Small intestine (tissue), 7 donors: ENCODE measurements at regions not wholly inside any gene's neighbourhood (a gene's known extent, or its start where the extent isn't known, plus 50 kb on each side); places are given as distances from the start of the nearest gene placed in this dataset.

Source experiments
- DNase-seq, 2 donors: peaks; one replicate each; pipeline versions ENCODE4 v3.0.0 to v3.0.0-alpha.2; 2013
- FAIRE-seq: peaks from 2 replicates; lab custom pipeline; 2012; peaks lifted over from hg19 to GRCh38; lab: Jason Lieb, UNC
- H3K27ac ChIP-seq, 3 donors: one replicate each; pipeline ENCODE4 v1.5.1; 2013; ENCODE audit warnings: low read length in 2 of 3, mild to moderate bottlenecking in 2 of 3, control low read depth in 1 of 3, inconsistent platforms in 1 of 3, low read depth in 1 of 3, moderate library complexity in 1 of 3
- H3K27me3 ChIP-seq, 3 donors: one replicate each; pipeline ENCODE4 v1.6.1; 2013; ENCODE audit warnings: low read length in 3 of 3, inconsistent platforms in 1 of 3; ENCODE audit not compliant: control insufficient read depth in 3 of 3, insufficient read depth in 3 of 3
- H3K36me3 ChIP-seq, 3 donors: one replicate each; pipeline ENCODE4 v1.6.1; 2013; ENCODE audit warnings: low read length in 3 of 3, inconsistent platforms in 1 of 3, low read depth in 1 of 3, mild to moderate bottlenecking in 1 of 3, moderate library complexity in 1 of 3; ENCODE audit not compliant: control insufficient read depth in 3 of 3, insufficient read depth in 2 of 3
- H3K4me1 ChIP-seq, 3 donors: one replicate each; pipeline ENCODE4 v1.6.1; 2013; ENCODE audit warnings: low read length in 2 of 3, inconsistent platforms in 1 of 3, low read depth in 1 of 3, mild to moderate bottlenecking in 1 of 3, moderate library complexity in 1 of 3; ENCODE audit not compliant: control insufficient read depth in 3 of 3, insufficient read depth in 2 of 3
- H3K4me3 ChIP-seq, 3 donors: one replicate each; pipeline ENCODE4 v1.5.1; 2013; ENCODE audit warnings: low read length in 3 of 3, control low read depth in 1 of 3, inconsistent platforms in 1 of 3, low read depth in 1 of 3, mild to moderate bottlenecking in 1 of 3, moderate library complexity in 1 of 3
- H3K9me3 ChIP-seq, 2 donors: one replicate each; pipeline ENCODE4 v1.6.1; 2013; ENCODE audit warnings: low read depth in 1 of 2, low read length in 1 of 2; ENCODE audit not compliant: control insufficient read depth in 2 of 2, insufficient read depth in 1 of 2
- WGBS, 3 donors: extraction: QIAGEN DNeasy Blood & Tissue Kit; methylation state at CpG; one replicate each; pipeline ENCODE4 v1.1.7; 2013; 5-methylcytosine and 5-hydroxymethylcytosine counted together
- donor health status: healthy with polysubstance abuse.
- donor health status: control.
- donor health status: control.
- donor health status: Bipolar disorder and iron deficiency.
- donor health status: healthy.

- Histone ChIP-seq H3K4me3 (no peak overlapping the region), H3K4me1 (no peaks in the 10 kb centered on the region), H3K9me3 (peaks cover 0 to 17% of the 10 kb centered on the region in 2 donors), H3K27ac (peak overlapping the region in 2 of 3 donors; percentile 30 to 52), H3K27me3 (no peaks in the 10 kb centered on the region), H3K36me3 (no peaks in the 10 kb centered on the region)
- FAIRE-seq: no peak
- DNase-seq: no peak
- 56 to 60% (median 58%) methylated on average over 1 of the region's 1 CpG for WGBS, 3 donors
These were observed 291.0 kb upstream of the TNRC6C start for GRCh38 chr17:77667478-77667877.

GRCh38 chr17:77668518-77668917 is 290.0 kb upstream of the TNRC6C start:
- peaks cover 0 to 9% of the 10 kb centered on the region in 2 donors for H3K9me3 ChIP-seq

GRCh38 chr17:77670173-77670572 is 288.3 kb upstream of the TNRC6C start:
- Histone ChIP-seq H3K9me3 (peaks cover 0 to 6% of the 10 kb centered on the region in 2 donors), H3K4me3 (no peak overlapping the region), H3K27me3 (no peaks in the 10 kb centered on the region), H3K36me3 (no peaks in the 10 kb centered on the region), H3K4me1 (no peaks in the 10 kb centered on the region), H3K27ac (no peak overlapping the region)
- 86 to 97% (median 92%) methylated on average over 2 of the region's 2 CpGs for WGBS, 3 donors
- DNase-seq (no peak), FAIRE-seq (no peak)

More at GRCh38 chr17:77668518-77668917, 290.0 kb upstream of the TNRC6C start:
- Histone ChIP-seq H3K4me3 (no peak overlapping the region), H3K27me3 (no peaks in the 10 kb centered on the region), H3K4me1 (no peaks in the 10 kb centered on the region), H3K36me3 (no peaks in the 10 kb centered on the region), H3K27ac (no peak overlapping the region)
- WGBS, 3 donors: 58 to 90% (median 85%) methylated on average over 2 of the region's 2 CpGs
- DNase-seq: no peak
- FAIRE-seq: no peak

GRCh38 chr17:77674358-77674757 is 284.1 kb upstream of the TNRC6C start:
- Histone ChIP-seq H3K27me3 (peaks cover 0 to 21% (median 2%) of the 10 kb centered on the region in 3 donors), H3K36me3 (no peaks in the 10 kb centered on the region), H3K4me3 (no peak overlapping the region), H3K27ac (no peak overlapping the region), H3K9me3 (no peaks in the 10 kb centered on the region), H3K4me1 (no peaks in the 10 kb centered on the region)
- 83 to 86% (median 84%) methylated on average over 11 of the region's 11 CpGs for WGBS, 3 donors
- no peak for DNase-seq
- no peak for FAIRE-seq

GRCh38 chr17:77675411-77675810 is 283.1 kb upstream of the TNRC6C start:
- no peak overlapping the region for H3K27ac ChIP-seq
- H3K36me3 ChIP-seq: no peaks in the 10 kb centered on the region
- 87 to 91% (median 88%) methylated on average over 8 of the region's 8 CpGs for WGBS, 3 donors
- H3K4me3 ChIP-seq: no peak overlapping the region
- H3K4me1 ChIP-seq: no peaks in the 10 kb centered on the region
- FAIRE-seq: no peak
- H3K27me3 ChIP-seq: peaks cover 0 to 21% (median 2%) of the 10 kb centered on the region in 3 donors
- H3K9me3 ChIP-seq: no peaks in the 10 kb centered on the region
- no peak for DNase-seq

- Histone ChIP-seq H3K27me3 (peaks cover 0 to 21% (median 2%) of the 10 kb centered on the region in 3 donors), H3K4me3 (no peak overlapping the region), H3K27ac (no peak overlapping the region), H3K4me1 (no peaks in the 10 kb centered on the region), H3K36me3 (no peaks in the 10 kb centered on the region), H3K9me3 (no peaks in the 10 kb centered on the region)
- 49 to 62% (median 57%) methylated on average over 5 of the region's 5 CpGs for WGBS, 3 donors
- DNase-seq (no peak), FAIRE-seq (no peak)
These were observed 282.7 kb upstream of the TNRC6C start for GRCh38 chr17:77675816-77676215.

GRCh38 chr17:77676237-77676661 is 282.3 kb upstream of the TNRC6C start:
- no peaks in the 10 kb centered on the region for H3K36me3 ChIP-seq
- DNase-seq (no peak), FAIRE-seq (no peak)
- WGBS, 3 donors: 48 to 56% (median 55%) methylated on average over 23 of the region's 23 CpGs
- H3K4me3 ChIP-seq: no peak overlapping the region
- H3K9me3 ChIP-seq: no peaks in the 10 kb centered on the region
- H3K27me3 ChIP-seq: peaks cover 0 to 21% (median 2%) of the 10 kb centered on the region in 3 donors
- no peak overlapping the region for H3K27ac ChIP-seq
- no peaks in the 10 kb centered on the region for H3K4me1 ChIP-seq

- no peak for FAIRE-seq
- WGBS, 3 donors: 65 to 80% (median 79%) methylated on average over 4 of the region's 4 CpGs
- H3K4me3 ChIP-seq: no peak overlapping the region
These were observed 281.3 kb upstream of the TNRC6C start for GRCh38 chr17:77677211-77677610.

GRCh38 chr17:77677630-77678029 is 280.9 kb upstream of the TNRC6C start:
- DNase-seq (no peak), FAIRE-seq (no peak)
- H3K9me3 ChIP-seq: no peaks in the 10 kb centered on the region
- no peak overlapping the region for H3K27ac ChIP-seq
- H3K4me1 ChIP-seq: no peaks in the 10 kb centered on the region
- H3K27me3 ChIP-seq: peaks cover 0 to 21% (median 2%) of the 10 kb centered on the region in 3 donors
- 69 to 80% (median 75%) methylated on average over 13 of the region's 13 CpGs for WGBS, 3 donors
- no peak overlapping the region for H3K4me3 ChIP-seq
- H3K36me3 ChIP-seq: no peaks in the 10 kb centered on the region

More at GRCh38 chr17:77677211-77677610, 281.3 kb upstream of the TNRC6C start:
- Histone ChIP-seq H3K27me3 (peaks cover 0 to 21% (median 2%) of the 10 kb centered on the region in 3 donors), H3K36me3 (no peaks in the 10 kb centered on the region), H3K9me3 (no peaks in the 10 kb centered on the region), H3K4me1 (no peaks in the 10 kb centered on the region), H3K27ac (no peak overlapping the region)
- no peak for DNase-seq
